Transverse colon (tissue), 4 donors: ENCODE measurements at regions not wholly inside any gene's neighbourhood (a gene's known extent, or its start where the extent isn't known, plus 50 kb on each side); places are given as distances from the start of the nearest gene placed in this dataset.

Experiments used
- DNase-seq: peaks from one replicate; pipeline ENCODE4 v3.0.0-alpha.2; 2019
- H3K27ac ChIP-seq, 4 donors: fragments of 200-600 bp; sonication (generic); 2 replicates each; pipeline ENCODE4 v1.5.1; 2016 to 2018; ENCODE audit warnings: inconsistent platforms in 4 of 4
- H3K27me3 ChIP-seq: fragments of 200-600 bp; sonication (generic); 2 replicates; pipeline ENCODE4 v1.5.1; 2017; ENCODE audit warnings: inconsistent platforms
- H3K36me3 ChIP-seq, 4 donors: fragments of 200-600 bp; sonication (generic); 2 replicates each; pipeline ENCODE4 v1.5.1; 2017 to 2019; ENCODE audit warnings: inconsistent platforms in 4 of 4
- H3K4me1 ChIP-seq, 4 donors: fragments of 200-600 bp; sonication (generic); 2 replicates each; pipeline ENCODE4 v1.5.1; 2017 to 2020; ENCODE audit warnings: inconsistent platforms in 4 of 4
- H3K4me3 ChIP-seq, 4 donors: fragments of 200-600 bp; sonication (generic); 1 replicate in 1 of 4; 2 replicates in 3 of 4; pipeline versions ENCODE4 v1.5.1 to v1.6.1; 2017 to 2019; ENCODE audit warnings: inconsistent platforms in 4 of 4
- H3K9me3 ChIP-seq, 2 donors: fragments of 200-600 bp; sonication (generic); 2 replicates each; pipeline ENCODE4 v1.5.1; 2017 to 2019; ENCODE audit warnings: inconsistent platforms in 2 of 2
- EP300 ChIP-seq: sonication (generic); formaldehyde crosslinking; IDR thresholded peaks from one replicate; pipeline ENCODE4 v1.6.1; 2017; ENCODE audit warnings: antibody characterized with exemption, low read depth
- POLR2A ChIP-seq: fragments of 450-650 bp; IDR thresholded peaks from one replicate; pipeline ENCODE4 v1.6.1; 2016; ENCODE audit warnings: antibody characterized with exemption, mild to moderate bottlenecking, moderate library complexity
- POLR2AphosphoS5 ChIP-seq, 3 donors: sonication (generic); formaldehyde crosslinking; IDR thresholded peaks; one replicate each; pipeline ENCODE4 v1.6.1; 2016; ENCODE audit warnings: antibody characterized with exemption in 3 of 3
- WGBS, 2 donors: methylation state at CpG; one replicate each; pipeline ENCODE4 v1.1.5; 2018; ENCODE audit warnings: low coverage in 1 of 2; 5-methylcytosine and 5-hydroxymethylcytosine counted together
- in situ Hi-C, 4 donors: fragments of 200-750 bp; cut with MboI; loops; one replicate each; pipeline versions ENCODE4 v1.15.0 to v1.15.1; 2017; ENCODE audit warnings: low sequenced_read_pairs in 3 of 4, low pct_ligation_motif_present in 1 of 4, low pct_unique_long_range_greater_than_20kb in 1 of 4
- intact Hi-C: fragments of 100-400 bp; cut with DNase I; formaldehyde crosslinking; loops from one replicate; pipeline ENCODE4 v1.15.1; 2023; ENCODE audit warnings: low total_unique reads
- TF ChIP-seq, protein P1 (sequence below), 5 experiments: fragments of 200-600 bp in 3 of 5; fragments of 450-650 bp in 2 of 5; sonication (generic) in 3 of 5; IDR thresholded peaks; 1 replicate in 2 of 5; 2 replicates in 3 of 5; pipeline ENCODE4 v1.5.1; 2016 to 2017; ENCODE audit warnings: antibody characterized with exemption in 5 of 5, inconsistent platforms in 3 of 5, mild to moderate bottlenecking in 2 of 5, moderate library complexity in 1 of 5

DNA sequence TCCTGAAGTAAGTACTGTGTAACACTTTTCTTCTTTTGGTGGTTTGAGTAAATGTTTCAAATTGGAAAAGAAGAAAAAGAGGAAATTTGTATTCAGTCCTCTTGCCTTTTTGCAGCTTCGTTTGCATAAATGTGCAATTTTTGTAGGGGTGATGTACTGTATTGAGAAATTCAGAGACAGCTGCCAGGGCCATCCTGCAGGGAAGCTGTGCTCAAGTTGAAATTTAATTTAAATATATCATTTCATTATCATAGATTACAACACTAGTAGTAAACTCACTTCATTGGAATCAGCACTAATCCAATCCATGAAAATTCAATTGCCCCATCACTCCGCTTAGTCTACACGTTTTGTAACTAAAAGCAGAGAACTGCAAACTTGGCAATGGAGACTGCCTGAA, 415.4 kb downstream of the DNAJB9 start:
- H3K4me3 ChIP-seq: no peak overlapping the region
- TF ChIP-seq POLR2A: no peak
- TF ChIP-seq, protein P1, sequence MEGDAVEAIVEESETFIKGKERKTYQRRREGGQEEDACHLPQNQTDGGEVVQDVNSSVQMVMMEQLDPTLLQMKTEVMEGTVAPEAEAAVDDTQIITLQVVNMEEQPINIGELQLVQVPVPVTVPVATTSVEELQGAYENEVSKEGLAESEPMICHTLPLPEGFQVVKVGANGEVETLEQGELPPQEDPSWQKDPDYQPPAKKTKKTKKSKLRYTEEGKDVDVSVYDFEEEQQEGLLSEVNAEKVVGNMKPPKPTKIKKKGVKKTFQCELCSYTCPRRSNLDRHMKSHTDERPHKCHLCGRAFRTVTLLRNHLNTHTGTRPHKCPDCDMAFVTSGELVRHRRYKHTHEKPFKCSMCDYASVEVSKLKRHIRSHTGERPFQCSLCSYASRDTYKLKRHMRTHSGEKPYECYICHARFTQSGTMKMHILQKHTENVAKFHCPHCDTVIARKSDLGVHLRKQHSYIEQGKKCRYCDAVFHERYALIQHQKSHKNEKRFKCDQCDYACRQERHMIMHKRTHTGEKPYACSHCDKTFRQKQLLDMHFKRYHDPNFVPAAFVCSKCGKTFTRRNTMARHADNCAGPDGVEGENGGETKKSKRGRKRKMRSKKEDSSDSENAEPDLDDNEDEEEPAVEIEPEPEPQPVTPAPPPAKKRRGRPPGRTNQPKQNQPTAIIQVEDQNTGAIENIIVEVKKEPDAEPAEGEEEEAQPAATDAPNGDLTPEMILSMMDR (IDR thresholded peaks at IDR 0.05): no peak
- TF ChIP-seq EP300: no peak
- no peak for TF ChIP-seq POLR2AphosphoS5 (IDR thresholded peaks at IDR 0.05)
- WGBS, 2 donors: 62 to 72% methylated on average over 3 of the region's 3 CpGs
- H3K9me3 ChIP-seq: no peaks in the 10 kb centered on the region
- H3K27ac ChIP-seq: no peak overlapping the region
- no peak for DNase-seq
- H3K27me3 ChIP-seq: no peaks in the 10 kb centered on the region
- no peaks in the 10 kb centered on the region for H3K36me3 ChIP-seq
- no peaks in the 10 kb centered on the region for H3K4me1 ChIP-seq
- in situ Hi-C loops (no loop called here), intact Hi-C loops (no loop called here)

DNA sequence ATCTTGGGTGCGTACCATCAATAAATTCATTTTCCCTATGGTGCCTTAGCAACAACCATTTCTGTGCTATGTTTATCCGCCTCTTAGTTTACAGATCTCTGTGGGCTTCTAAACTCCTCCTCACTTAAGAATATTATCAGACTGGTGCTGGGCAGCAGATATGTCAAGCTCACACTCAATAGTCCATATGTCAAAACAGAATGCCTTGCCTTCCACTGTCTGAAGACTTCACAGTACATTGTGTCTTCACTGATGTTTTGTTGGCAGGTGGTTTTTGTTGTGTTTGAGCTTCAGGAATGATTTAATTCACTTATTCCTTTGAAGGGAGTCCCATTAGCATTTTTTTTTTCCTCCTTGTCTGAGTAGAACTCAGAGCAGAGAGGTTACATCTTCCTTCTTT, 419.6 kb downstream of the DNAJB9 start:
- no peak overlapping the region for H3K27ac ChIP-seq
- no peaks in the 10 kb centered on the region for H3K36me3 ChIP-seq
- H3K4me3 ChIP-seq: no peak overlapping the region
- TF ChIP-seq POLR2AphosphoS5 (IDR thresholded peaks at IDR 0.05) (no peak), EP300 (no peak), POLR2A (no peak)
- TF ChIP-seq, protein P1 (IDR thresholded peaks at IDR 0.05): no peak
- H3K4me1 ChIP-seq: no peaks in the 10 kb centered on the region
- 88 to 93% methylated on average over 2 of the region's 2 CpGs for WGBS, 2 donors
- intact Hi-C loops (no loop called here), in situ Hi-C loops (no loop called here)
- no peak for DNase-seq
- H3K9me3 ChIP-seq: no peaks in the 10 kb centered on the region
- no peaks in the 10 kb centered on the region for H3K27me3 ChIP-seq

DNA sequence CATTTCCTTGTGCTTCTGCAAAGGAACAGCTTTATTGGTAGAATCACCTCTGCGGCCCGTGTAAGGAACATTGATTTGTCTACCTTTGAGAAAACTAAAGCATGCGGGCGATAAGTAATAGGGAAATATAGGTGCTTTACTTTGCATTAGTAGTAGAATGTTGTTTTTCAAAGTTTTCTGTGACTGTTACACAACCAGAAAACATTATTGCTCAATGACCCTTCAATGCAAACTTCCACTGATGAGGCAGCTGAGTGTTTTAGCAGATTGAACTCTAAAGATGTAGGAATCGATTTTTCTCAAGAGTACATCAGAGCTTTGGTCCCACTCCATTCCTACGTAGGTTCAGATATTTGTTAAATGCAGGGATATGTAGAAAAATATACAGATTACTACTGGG, 427.8 kb downstream of the DNAJB9 start:
- H3K27me3 ChIP-seq: no peaks in the 10 kb centered on the region
- DNase-seq: no peak
- H3K4me3 ChIP-seq: no peak overlapping the region
- in situ Hi-C loops: no loop called here
- H3K27ac ChIP-seq: no peak overlapping the region
- WGBS, 2 donors: 84 to 85% methylated on average over 6 of the region's 6 CpGs
- TF ChIP-seq EP300 (no peak), POLR2AphosphoS5 (IDR thresholded peaks at IDR 0.05) (no peak), POLR2A (no peak)
- TF ChIP-seq, protein P1 (IDR thresholded peaks at IDR 0.05): no peak
- no peaks in the 10 kb centered on the region for H3K4me1 ChIP-seq
- intact Hi-C loops: no loop called here
- H3K9me3 ChIP-seq: no peaks in the 10 kb centered on the region
- no peaks in the 10 kb centered on the region for H3K36me3 ChIP-seq

DNA sequence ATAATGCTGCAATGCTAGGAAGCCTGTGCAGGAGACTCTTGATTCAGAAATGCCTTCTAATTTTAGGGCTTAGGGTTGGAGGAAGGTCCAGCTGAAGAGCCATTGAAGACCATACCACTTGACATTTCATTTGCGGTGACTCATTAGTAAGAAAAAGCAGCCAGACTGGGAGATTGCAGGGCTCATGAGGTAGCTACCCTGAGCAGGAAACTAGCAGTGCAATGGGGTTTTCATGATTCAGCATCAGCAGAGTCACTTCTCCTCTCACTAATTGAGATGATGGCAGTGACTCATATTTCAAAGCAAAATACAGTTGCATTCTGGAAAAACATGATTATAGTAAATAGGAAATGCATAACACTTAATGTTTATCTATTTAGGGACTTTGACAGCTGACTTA, 434.1 kb downstream of the DNAJB9 start:
- Histone ChIP-seq H3K4me3 (no peak overlapping the region), H3K4me1 (no peaks in the 10 kb centered on the region), H3K36me3 (no peaks in the 10 kb centered on the region), H3K9me3 (no peaks in the 10 kb centered on the region), H3K27ac (no peak overlapping the region), H3K27me3 (no peaks in the 10 kb centered on the region)
- no peak for DNase-seq
- intact Hi-C loops (no loop called here), in situ Hi-C loops (no loop called here)
- 81% methylated on average over 1 of the region's 1 CpG; no CpG with 5 or more reads in 1 of the 2 donors for WGBS, 2 donors
- TF ChIP-seq POLR2A: no peak
- no peak for TF ChIP-seq POLR2AphosphoS5 (IDR thresholded peaks at IDR 0.05)
- TF ChIP-seq, protein P1 (IDR thresholded peaks at IDR 0.05): no peak
